GM13977 (cell line): ENCODE measurements at regions not wholly inside any gene's neighbourhood (a gene's known extent, or its start where the extent isn't known, plus 50 kb on each side); places are given as distances from the start of the nearest gene placed in this dataset.

Source experiments
- DNase-seq: peaks from one replicate; pipeline ENCODE4 v3.0.0; 2012; ENCODE audit warnings: low spot score
- CTCF ChIP-seq: IDR thresholded peaks from 2 replicates; pipeline ENCODE4 v1.5.1; 2012; ENCODE audit warnings: mild to moderate bottlenecking, control low read depth; ENCODE audit not compliant: insufficient read depth; ENCODE audit errors: extremely low read depth, missing control alignments
- in situ Hi-C: fragments of 300-500 bp; cut with MboI; formaldehyde crosslinking; loops from one replicate; pipeline ENCODE4 v1.12.0; 2022; ENCODE audit warnings: low sequenced_read_pairs, low pct_unique_long_range_greater_than_20kb, mixed read lengths, inconsistent platforms; ENCODE audit not compliant: unreplicated experiment

- peak; percentile 47 for TF ChIP-seq CTCF
- in situ Hi-C loops: no loop called here
- no peak for DNase-seq
Measured at GRCh38 chr5:45796959-45797553, 100.9 kb upstream of the HCN1 start.

- DNase-seq: no peak
- no peak for TF ChIP-seq CTCF
Measured at GRCh38 chr5:45795458-45795857, 99.3 kb upstream of the HCN1 start.

GRCh38 chr5:45793638-45794532, 97.7 kb upstream of the HCN1 start:
- in situ Hi-C loops: no loop called here
- peak; percentile 7 for DNase-seq
- TF ChIP-seq CTCF: no peak

More at GRCh38 chr5:45795458-45795857, 99.3 kb upstream of the HCN1 start:
- in situ Hi-C loops: no loop called here

GRCh38 chr5:45779874-45780671, 83.9 kb upstream of the HCN1 start:
- no peak for DNase-seq
- TF ChIP-seq CTCF: no peak
- in situ Hi-C loops: no loop called here

- in situ Hi-C loops: no loop called here
- no peak for DNase-seq
- TF ChIP-seq CTCF: peak; percentile 32
Measured at GRCh38 chr5:45774528-45774927, 78.3 kb upstream of the HCN1 start.

GRCh38 chr5:45772402-45772801, 76.2 kb upstream of the HCN1 start:
- no peak for TF ChIP-seq CTCF
- in situ Hi-C loops: no loop called here
- no peak for DNase-seq
